ENCODE measurements at regions not wholly inside any gene's neighbourhood (a gene's known extent, or its start where the extent isn't known, plus 50 kb on each side); places are given as distances from the start of the nearest gene placed in this dataset.

- Histone ChIP-seq H3K27me3 (replicated peaks; ENCODE audit: insufficient read depth, low read depth, low read length, poor library complexity) (no peaks in the 10 kb centered on the region), H3K9me3 (ENCODE audit: low read depth, low read length, poor library complexity, severe bottlenecking) (no peaks in the 10 kb centered on the region), H3K36me3 (ENCODE audit: insufficient read depth, low read length, poor library complexity, severe bottlenecking) (no peaks in the 10 kb centered on the region), H3K4me3 (ENCODE audit: low read depth, low read length, poor library complexity, severe bottlenecking) (no peak overlapping the region), H3K27ac (ENCODE audit: low read depth, low read length, poor library complexity, severe bottlenecking) (no peak overlapping the region), H3K4me1 (ENCODE audit: insufficient read depth, low read length, poor library complexity, severe bottlenecking) (no peaks in the 10 kb centered on the region)
- intact Hi-C loops (cut with micrococcal nuclease; ENCODE audit: unreplicated experiment) = no loop called here
- ChIA-PET POLR2A (ENCODE audit: low non-redundant PET) (no interaction called here), CTCF (no interaction called here)
- DNase-seq (ENCODE audit: low spot score) = no peak
- TF ChIP-seq CTCF (conservative IDR thresholded peaks at IDR 0.05; ENCODE audit: low read depth, low read length) = no peak
- no peak for TF ChIP-seq EZH2 (IDR thresholded peaks at IDR 0.05; ENCODE audit: borderline replicate concordance, low read depth, low read length, poor library complexity, severe bottlenecking)
- BruUV-seq (replicated peaks) = no TSS peak
Observed at GRCh38 chr18:51614033-51614432, 416.6 kb upstream of the MEX3C start.

DNA sequence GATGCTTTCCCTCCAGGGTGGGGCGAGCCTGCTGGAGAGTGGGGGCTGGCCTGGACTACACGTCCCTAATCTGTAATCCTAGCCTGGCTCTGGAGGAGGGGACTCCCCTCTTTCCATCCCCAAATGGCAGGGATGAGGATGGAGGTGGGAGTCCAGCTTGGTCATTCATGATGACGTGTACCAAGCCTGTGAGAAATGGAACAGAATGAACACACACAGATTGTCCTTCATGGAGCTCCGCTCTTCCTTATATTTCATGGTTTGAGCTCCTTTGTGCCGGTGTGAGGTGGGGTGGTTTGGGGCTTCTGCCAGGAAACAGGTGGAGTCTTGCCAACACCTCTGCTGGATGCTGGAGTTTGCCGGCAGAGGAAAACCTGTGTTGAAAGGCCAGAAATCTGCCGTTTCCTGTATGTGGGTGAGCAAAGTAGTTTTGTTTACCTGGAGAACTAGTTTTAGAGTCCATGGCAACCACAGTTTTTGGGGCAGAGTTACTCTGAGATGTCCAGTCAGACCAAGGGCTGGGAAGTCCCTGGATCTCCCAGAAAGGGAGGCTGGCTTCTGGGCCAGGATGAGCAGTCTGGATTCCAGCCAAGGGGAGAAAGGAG, 417.6 kb upstream of the MEX3C start:
- no peaks in the 10 kb centered on the region for H3K27me3 ChIP-seq (replicated peaks; ENCODE audit: insufficient read depth, low read depth, low read length, poor library complexity)
- H3K9me3 ChIP-seq (ENCODE audit: low read depth, low read length, poor library complexity, severe bottlenecking) = no peaks in the 10 kb centered on the region
- H3K4me3 ChIP-seq (ENCODE audit: low read depth, low read length, poor library complexity, severe bottlenecking) = no peak overlapping the region
- no TSS peak for BruUV-seq (replicated peaks)
- ChIA-PET CTCF (no interaction called here), POLR2A (ENCODE audit: low non-redundant PET) (interaction anchor here (0.6 kb wide), 1 partner anchor 547 kb away, joined by 3 read pairs; no protein-coding TSS in a partner anchor)
- H3K4me1 ChIP-seq (ENCODE audit: insufficient read depth, low read length, poor library complexity, severe bottlenecking) = no peaks in the 10 kb centered on the region
- intact Hi-C loops (cut with micrococcal nuclease; ENCODE audit: unreplicated experiment) = loop anchor here (5.0 kb wide), 1 partner anchor 503 kb away; no protein-coding TSS in a partner anchor
- TF ChIP-seq CTCF (conservative IDR thresholded peaks at IDR 0.05; ENCODE audit: low read depth, low read length) (no peak), EZH2 (IDR thresholded peaks at IDR 0.05; ENCODE audit: borderline replicate concordance, low read depth, low read length, poor library complexity, severe bottlenecking) (no peak)
- H3K36me3 ChIP-seq (ENCODE audit: insufficient read depth, low read length, poor library complexity, severe bottlenecking) = no peaks in the 10 kb centered on the region
- DNase-seq (ENCODE audit: low spot score) = no peak
- H3K27ac ChIP-seq (ENCODE audit: low read depth, low read length, poor library complexity, severe bottlenecking) = no peak overlapping the region

- ChIA-PET CTCF (interaction anchor here (0.6 kb wide), 1 partner anchor 1763 kb away, joined by 3 read pairs; no protein-coding TSS in a partner anchor), POLR2A (ENCODE audit: low non-redundant PET) (interaction anchor here (0.7 kb wide), 1 partner anchor 49 kb away, joined by 8 read pairs; no protein-coding TSS in a partner anchor)
- peaks cover 9% of the 10 kb centered on the region for H3K4me1 ChIP-seq (ENCODE audit: insufficient read depth, low read length, poor library complexity, severe bottlenecking)
- no peak for DNase-seq (ENCODE audit: low spot score)
- no peaks in the 10 kb centered on the region for H3K27me3 ChIP-seq (replicated peaks; ENCODE audit: insufficient read depth, low read depth, low read length, poor library complexity)
- H3K4me3 ChIP-seq (ENCODE audit: low read depth, low read length, poor library complexity, severe bottlenecking) = no peak overlapping the region
- H3K9me3 ChIP-seq (ENCODE audit: low read depth, low read length, poor library complexity, severe bottlenecking) = no peaks in the 10 kb centered on the region
- no TSS peak for BruUV-seq (replicated peaks)
- no peak overlapping the region for H3K27ac ChIP-seq (ENCODE audit: low read depth, low read length, poor library complexity, severe bottlenecking)
- no peaks in the 10 kb centered on the region for H3K36me3 ChIP-seq (ENCODE audit: insufficient read depth, low read length, poor library complexity, severe bottlenecking)
- intact Hi-C loops (cut with micrococcal nuclease; ENCODE audit: unreplicated experiment) = loop anchor here (5.0 kb wide), 1 partner anchor 505 kb away; no protein-coding TSS in a partner anchor
- TF ChIP-seq EZH2 (IDR thresholded peaks at IDR 0.05; ENCODE audit: borderline replicate concordance, low read depth, low read length, poor library complexity, severe bottlenecking) (no peak), CTCF (conservative IDR thresholded peaks at IDR 0.05; ENCODE audit: low read depth, low read length) (no peak)
Observed at GRCh38 chr18:51617167-51617566, 419.7 kb upstream of the MEX3C start.

Data from A673 (cell line).